ENCODE measurements at regions not wholly inside any gene's neighbourhood (a gene's known extent, or its start where the extent isn't known, plus 50 kb on each side); places are given as distances from the start of the nearest gene placed in this dataset.

DNA sequence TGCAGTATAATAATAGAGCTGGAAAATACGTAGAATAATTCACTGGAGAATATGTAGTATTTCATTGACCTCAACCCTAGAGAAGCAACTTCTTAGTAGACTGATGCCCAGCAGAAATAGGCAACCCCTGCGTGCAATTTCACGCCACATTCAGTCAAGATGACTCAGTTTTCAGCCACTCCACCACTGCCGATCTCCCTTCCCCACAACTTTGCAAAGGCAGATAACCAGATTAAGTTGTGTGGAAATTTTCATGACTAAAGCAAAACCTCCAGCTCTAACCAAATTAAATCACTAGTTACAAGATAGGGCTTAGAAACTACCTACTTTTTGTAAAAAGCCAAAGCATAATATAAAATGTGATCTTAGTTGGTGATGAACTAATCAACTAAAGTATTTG lies 63.3 kb upstream of the STK17B start (continued):
- peak; percentile 16; the same call in 1 of the 2 replicates for TF ChIP-seq MAFF (IDR thresholded peaks at IDR 0.05; ENCODE audit: low read length)
- TF ChIP-seq KDM1A (IDR thresholded peaks at IDR 0.05) = peak; percentile 19 to 40; a peak in 1 of 4 replicates
- TF ChIP-seq, protein P1, sequence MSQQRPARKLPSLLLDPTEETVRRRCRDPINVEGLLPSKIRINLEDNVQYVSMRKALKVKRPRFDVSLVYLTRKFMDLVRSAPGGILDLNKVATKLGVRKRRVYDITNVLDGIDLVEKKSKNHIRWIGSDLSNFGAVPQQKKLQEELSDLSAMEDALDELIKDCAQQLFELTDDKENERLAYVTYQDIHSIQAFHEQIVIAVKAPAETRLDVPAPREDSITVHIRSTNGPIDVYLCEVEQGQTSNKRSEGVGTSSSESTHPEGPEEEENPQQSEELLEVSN (IDR thresholded peaks at IDR 0.05; ENCODE audit: borderline replicate concordance in 1 of 2, extremely low read depth in 1 of 2, insufficient read depth in 1 of 2, insufficient read length in 1 of 2, low read depth in 1 of 2, low read length in 1 of 2, poor library complexity in 1 of 2, severe bottlenecking in 1 of 2) = no peak
- no peak for TF ChIP-seq RBM14 (IDR thresholded peaks at IDR 0.05; ENCODE audit: borderline replicate concordance, insufficient read depth, low read depth, low read length)
- peak; percentile 76 for TF ChIP-seq JUND (IDR thresholded peaks at IDR 0.05; ENCODE audit: borderline replicate concordance, low read depth, low read length)
- TF ChIP-seq JUND (tag; IDR thresholded peaks at IDR 0.05; ENCODE audit: borderline replicate concordance, low read depth, low read length) = peak; percentile 49; the same call in 1 of the 3 replicates

DNA sequence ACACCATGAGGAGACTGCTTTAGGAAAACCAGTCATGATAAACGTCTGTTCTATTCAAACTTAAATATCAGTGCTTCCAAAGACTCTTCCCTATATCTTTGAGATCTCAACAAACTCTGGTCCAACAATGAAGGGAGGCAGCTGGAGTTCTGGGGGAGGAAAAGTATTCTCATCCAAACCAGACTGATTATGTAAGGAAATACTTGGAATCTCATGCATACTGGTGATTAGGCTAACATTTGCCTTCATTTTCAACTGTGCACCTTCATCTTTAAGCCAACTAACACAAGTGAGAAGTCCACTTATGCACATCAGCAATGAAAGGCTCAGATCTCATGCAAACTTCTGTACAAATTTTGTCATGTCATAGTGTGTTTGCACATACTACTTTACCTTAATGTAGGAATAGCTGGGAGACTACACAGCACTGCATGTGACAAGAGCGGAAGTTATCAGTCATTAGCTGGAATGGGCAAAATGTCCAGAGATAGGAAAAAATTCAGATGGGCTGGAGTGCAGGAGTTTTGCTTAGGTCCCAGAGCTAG lies 67.5 kb upstream of the STK17B start:
- intact Hi-C loops (cut with micrococcal nuclease) = no loop called here
- Histone ChIP-seq H3K4me2 (ENCODE audit: insufficient read depth, low read length) (no peak overlapping the region), H3K4me1 (replicated peaks in 1 of 2; ENCODE audit: control insufficient read depth in 2 of 2, insufficient read depth in 2 of 2, low read length in 2 of 2) (peaks cover 0 to 23% of the 10 kb centered on the region in 2 experiments), H3K4me3 (no peak overlapping the region), H3K27me3 (ENCODE audit: control insufficient read depth in 2 of 2, insufficient read depth in 2 of 2, low read length in 2 of 2) (no peaks in the 10 kb centered on the region), H3K27ac (ENCODE audit: extremely low read depth, low read depth, low read length) (peak overlapping the region; percentile 76; the same call in 2 of the 3 replicates), H3K9me1 (ENCODE audit: control insufficient read depth, insufficient read depth, low read length) (no peaks in the 10 kb centered on the region), H3K36me3 (ENCODE audit: control insufficient read depth, insufficient read depth, low read length) (no peaks in the 10 kb centered on the region), H3K9ac (ENCODE audit: insufficient read depth in 1 of 2, low read depth in 2 of 2, low read length in 2 of 2) (no peak overlapping the region), H4K20me1 (replicated peaks; ENCODE audit: control insufficient read depth, insufficient read depth, low read length) (no peaks in the 10 kb centered on the region), H2AFZ (ENCODE audit: low read depth, low read length) (peak overlapping the region; percentile 82), H3K9me3 (replicated peaks; ENCODE audit: control insufficient read depth, insufficient read depth, low read depth, low read length) (no peaks in the 10 kb centered on the region; the same call in 1 of the 2 replicates), H3K79me2 (ENCODE audit: control insufficient read depth, insufficient read depth, low read length) (no peaks in the 10 kb centered on the region)
- DNase-seq (ENCODE audit: extremely low read depth in 1 of 4, low spot score in 3 of 4) = no peak
- in situ Hi-C loops (cut with MboI) = no loop called here
- CTCF ChIA-PET (ENCODE audit: low intra/inter-chr PET ratio) = no interaction called here
- POLR2A ChIA-PET = interaction anchor here (0.6 kb wide), 1 partner anchor 38 kb away, joined by 3 read pairs; no protein-coding TSS in a partner anchor
- 60% methylated on average over 2 of the region's 2 CpGs for WGBS (ENCODE audit: insufficient coverage, low coverage, missing lambda C conversion rate)
- peak; percentile 74 for FAIRE-seq
- BruUV-seq (replicated peaks) = no TSS peak
- no peak for ATAC-seq
- TF ChIP-seq, protein P1 (IDR thresholded peaks at IDR 0.05; ENCODE audit: borderline replicate concordance in 1 of 2, extremely low read depth in 1 of 2, insufficient read depth in 1 of 2, insufficient read length in 1 of 2, low read depth in 1 of 2, low read length in 1 of 2, poor library complexity in 1 of 2, severe bottlenecking in 1 of 2) = no peak
- TF ChIP-seq ZNF316 (IDR thresholded peaks at IDR 0.05) = peak; percentile 34; the same call in 1 of the 2 replicates
- TF ChIP-seq, protein P2, sequence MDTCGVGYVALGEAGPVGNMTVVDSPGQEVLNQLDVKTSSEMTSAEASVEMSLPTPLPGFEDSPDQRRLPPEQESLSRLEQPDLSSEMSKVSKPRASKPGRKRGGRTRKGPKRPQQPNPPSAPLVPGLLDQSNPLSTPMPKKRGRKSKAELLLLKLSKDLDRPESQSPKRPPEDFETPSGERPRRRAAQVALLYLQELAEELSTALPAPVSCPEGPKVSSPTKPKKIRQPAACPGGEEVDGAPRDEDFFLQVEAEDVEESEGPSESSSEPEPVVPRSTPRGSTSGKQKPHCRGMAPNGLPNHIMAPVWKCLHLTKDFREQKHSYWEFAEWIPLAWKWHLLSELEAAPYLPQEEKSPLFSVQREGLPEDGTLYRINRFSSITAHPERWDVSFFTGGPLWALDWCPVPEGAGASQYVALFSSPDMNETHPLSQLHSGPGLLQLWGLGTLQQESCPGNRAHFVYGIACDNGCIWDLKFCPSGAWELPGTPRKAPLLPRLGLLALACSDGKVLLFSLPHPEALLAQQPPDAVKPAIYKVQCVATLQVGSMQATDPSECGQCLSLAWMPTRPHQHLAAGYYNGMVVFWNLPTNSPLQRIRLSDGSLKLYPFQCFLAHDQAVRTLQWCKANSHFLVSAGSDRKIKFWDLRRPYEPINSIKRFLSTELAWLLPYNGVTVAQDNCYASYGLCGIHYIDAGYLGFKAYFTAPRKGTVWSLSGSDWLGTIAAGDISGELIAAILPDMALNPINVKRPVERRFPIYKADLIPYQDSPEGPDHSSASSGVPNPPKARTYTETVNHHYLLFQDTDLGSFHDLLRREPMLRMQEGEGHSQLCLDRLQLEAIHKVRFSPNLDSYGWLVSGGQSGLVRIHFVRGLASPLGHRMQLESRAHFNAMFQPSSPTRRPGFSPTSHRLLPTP (IDR thresholded peaks at IDR 0.05; ENCODE audit: borderline replicate concordance, extremely low read depth, insufficient read length) = no peak
- TF ChIP-seq, protein P3, sequence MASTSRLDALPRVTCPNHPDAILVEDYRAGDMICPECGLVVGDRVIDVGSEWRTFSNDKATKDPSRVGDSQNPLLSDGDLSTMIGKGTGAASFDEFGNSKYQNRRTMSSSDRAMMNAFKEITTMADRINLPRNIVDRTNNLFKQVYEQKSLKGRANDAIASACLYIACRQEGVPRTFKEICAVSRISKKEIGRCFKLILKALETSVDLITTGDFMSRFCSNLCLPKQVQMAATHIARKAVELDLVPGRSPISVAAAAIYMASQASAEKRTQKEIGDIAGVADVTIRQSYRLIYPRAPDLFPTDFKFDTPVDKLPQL (IDR thresholded peaks at IDR 0.05; ENCODE audit: extremely low read depth, insufficient read length) = no peak
- TF ChIP-seq NFE2 (IDR thresholded peaks at IDR 0.05; ENCODE audit: low read depth) = 0 out of 2 replicates have a peak, but pooled peaks have one; percentile 20
